ENCODE measurements at regions not wholly inside any gene's neighbourhood (a gene's known extent, or its start where the extent isn't known, plus 50 kb on each side); places are given as distances from the start of the nearest gene placed in this dataset.
A peak's percentile ranks its signal among the peaks of the same experiment; 100 is the strongest.

DNA sequence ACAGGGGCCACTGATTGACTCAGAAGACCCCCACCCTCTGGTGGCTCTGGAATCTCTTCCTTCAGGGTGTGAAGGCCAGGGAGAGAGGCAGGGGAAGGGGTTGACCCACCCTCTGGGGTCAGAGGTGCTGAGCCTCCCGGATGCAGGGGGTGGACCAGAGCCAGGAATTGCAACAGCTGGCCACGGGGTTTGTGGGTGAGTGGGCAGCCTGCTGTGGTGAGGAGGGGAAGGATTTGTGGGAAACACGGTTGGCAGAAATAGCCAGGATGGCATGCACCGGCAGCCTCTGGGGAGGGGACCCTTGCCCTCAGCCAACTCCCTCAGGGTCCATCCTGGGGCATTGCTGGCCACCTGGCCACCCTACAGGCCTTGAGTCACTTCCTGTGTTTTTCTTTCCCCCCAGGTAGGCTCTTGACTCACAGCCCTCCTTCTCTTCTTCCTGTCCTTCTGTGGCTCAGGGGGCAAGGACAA lies 92.8 kb downstream of the MRPL14 start:
- ATAC-seq, result peak in 1 of 2 donors; percentile 27
- Histone ChIP-seq H3K4me3 (no peak overlapping the region), H3K27ac (no peak overlapping the region), H3K36me3 (no peaks in the 10 kb centered on the region), H3K9me3 (no peaks in the 10 kb centered on the region), H3K27me3 (ENCODE audit: low read depth) (no peaks in the 10 kb centered on the region), H3K4me1 (peaks cover 12% of the 10 kb centered on the region)
- DNase-seq, result peak; percentile 42
- TF ChIP-seq, protein P1, sequence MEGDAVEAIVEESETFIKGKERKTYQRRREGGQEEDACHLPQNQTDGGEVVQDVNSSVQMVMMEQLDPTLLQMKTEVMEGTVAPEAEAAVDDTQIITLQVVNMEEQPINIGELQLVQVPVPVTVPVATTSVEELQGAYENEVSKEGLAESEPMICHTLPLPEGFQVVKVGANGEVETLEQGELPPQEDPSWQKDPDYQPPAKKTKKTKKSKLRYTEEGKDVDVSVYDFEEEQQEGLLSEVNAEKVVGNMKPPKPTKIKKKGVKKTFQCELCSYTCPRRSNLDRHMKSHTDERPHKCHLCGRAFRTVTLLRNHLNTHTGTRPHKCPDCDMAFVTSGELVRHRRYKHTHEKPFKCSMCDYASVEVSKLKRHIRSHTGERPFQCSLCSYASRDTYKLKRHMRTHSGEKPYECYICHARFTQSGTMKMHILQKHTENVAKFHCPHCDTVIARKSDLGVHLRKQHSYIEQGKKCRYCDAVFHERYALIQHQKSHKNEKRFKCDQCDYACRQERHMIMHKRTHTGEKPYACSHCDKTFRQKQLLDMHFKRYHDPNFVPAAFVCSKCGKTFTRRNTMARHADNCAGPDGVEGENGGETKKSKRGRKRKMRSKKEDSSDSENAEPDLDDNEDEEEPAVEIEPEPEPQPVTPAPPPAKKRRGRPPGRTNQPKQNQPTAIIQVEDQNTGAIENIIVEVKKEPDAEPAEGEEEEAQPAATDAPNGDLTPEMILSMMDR (IDR thresholded peaks at IDR 0.05), result no peak
- intact Hi-C loops (cut with DNase I), result no loop called here

DNA sequence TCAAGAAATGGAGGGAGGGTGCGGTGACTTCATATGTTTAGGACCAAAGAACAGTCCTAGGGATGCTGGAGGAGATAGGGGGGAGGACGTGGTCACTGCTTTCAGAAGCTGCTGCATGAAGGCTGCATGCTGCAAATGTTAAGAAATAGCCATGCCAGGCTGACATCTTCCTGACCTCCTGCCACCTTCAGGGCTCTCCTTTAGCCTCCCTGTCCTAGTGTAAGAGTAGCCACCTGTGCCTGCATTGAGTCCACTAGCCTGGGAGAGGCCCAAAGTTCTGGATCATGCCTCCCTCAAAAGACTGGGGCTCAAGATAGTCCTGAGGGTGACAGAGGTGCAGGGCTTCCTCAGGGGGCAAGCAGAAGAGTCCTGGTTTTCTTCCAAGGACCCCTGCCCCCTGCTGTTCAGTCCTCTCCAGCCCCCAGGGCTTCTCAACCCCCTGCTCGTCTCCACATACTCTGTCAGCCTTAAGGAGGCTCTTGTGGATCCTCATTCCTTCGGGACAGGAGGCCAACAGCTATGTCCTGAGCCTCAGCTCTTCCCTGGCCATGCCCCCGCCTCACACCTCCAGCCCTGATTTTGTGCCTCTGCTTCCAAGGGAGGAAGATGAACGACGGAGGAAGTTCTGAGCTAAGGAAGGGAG lies 96.3 kb downstream of the MRPL14 start:
- no peak for DNase-seq
- Histone ChIP-seq H3K27ac (no peak overlapping the region), H3K27me3 (ENCODE audit: low read depth) (no peaks in the 10 kb centered on the region), H3K36me3 (no peaks in the 10 kb centered on the region), H3K4me3 (no peak overlapping the region), H3K4me1 (peaks cover 6% of the 10 kb centered on the region), H3K9me3 (no peaks in the 10 kb centered on the region)
- TF ChIP-seq, protein P1 (IDR thresholded peaks at IDR 0.05), result no peak
- no peak for ATAC-seq
- intact Hi-C loops (cut with DNase I), result no loop called here

DNA sequence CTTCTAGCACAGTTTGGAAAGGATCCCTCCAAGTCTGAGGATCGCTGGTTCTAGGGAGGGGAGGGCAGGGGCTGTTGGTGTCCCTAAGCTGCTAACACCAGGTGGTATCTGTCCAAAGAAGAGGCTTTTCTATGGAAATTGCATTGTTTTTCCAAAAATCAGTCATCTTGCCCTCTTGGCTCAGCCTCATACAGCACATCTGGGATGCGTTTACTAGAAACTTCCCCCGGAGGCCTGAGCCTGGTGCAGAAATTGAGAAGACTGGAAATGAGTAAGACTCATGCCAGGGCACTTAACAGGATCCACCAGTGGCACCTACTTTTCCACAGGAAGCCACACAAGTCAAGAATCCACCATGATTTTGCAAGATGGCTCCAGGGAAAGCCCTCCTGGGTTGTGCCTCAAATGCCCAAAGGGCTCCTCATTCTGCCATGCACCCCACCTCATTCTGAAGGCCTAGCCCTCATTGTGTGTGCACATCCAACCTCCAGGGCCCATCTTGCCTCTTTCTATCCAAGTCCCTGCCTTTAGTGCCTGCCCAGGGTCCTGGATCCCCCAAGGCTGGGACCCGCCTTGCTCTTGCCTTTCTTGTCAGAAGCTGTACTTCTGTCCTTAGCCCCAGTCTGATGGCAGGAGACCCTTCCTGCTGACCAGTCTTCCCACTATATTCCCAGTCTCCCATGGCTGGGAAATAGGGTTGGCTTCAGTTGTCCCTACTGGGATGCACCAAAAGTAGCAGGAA lies 97.6 kb downstream of the MRPL14 start:
- no peaks in the 10 kb centered on the region for H3K27me3 ChIP-seq (ENCODE audit: low read depth)
- no peak for ATAC-seq

DNA sequence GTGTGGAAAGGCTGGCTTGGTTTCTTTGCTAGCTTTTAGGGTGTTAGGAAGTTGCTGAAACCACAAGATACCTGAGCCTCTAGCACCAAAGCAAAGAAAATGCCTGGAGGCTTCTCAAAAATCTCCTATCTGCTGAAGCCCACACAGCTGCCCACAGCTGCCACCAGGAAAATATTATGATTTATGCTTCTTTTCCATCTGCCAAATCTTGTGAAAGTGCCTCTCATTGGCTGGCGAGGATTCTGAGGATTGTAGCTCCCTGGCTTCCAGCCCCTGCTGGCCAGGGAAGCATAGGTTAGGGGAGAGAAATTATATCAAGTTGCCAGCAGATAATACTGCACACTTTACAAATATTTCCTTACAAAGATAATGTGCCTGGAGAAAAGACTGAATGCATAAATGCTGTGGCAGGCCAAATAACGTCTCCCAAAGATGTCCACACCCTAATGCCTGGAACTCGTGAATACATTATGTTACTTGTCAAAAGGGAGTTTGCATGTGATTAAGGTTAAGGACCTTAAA lies 98.4 kb downstream of the MRPL14 start:
- intact Hi-C loops (cut with DNase I), result no loop called here
- ATAC-seq (no peak), DNase-seq (no peak)
- TF ChIP-seq, protein P1 (IDR thresholded peaks at IDR 0.05), result no peak
- Histone ChIP-seq H3K4me3 (no peak overlapping the region), H3K27ac (no peak overlapping the region), H3K4me1 (no peaks in the 10 kb centered on the region), H3K9me3 (no peaks in the 10 kb centered on the region), H3K36me3 (no peaks in the 10 kb centered on the region), H3K27me3 (ENCODE audit: low read depth) (no peaks in the 10 kb centered on the region)

More for the DNA sequence above, 97.6 kb downstream of the MRPL14 start:
- Histone ChIP-seq H3K27ac (no peak overlapping the region), H3K4me3 (no peak overlapping the region), H3K36me3 (no peaks in the 10 kb centered on the region), H3K4me1 (peaks cover 6% of the 10 kb centered on the region), H3K9me3 (no peaks in the 10 kb centered on the region)
- intact Hi-C loops (cut with DNase I), result no loop called here
- TF ChIP-seq, protein P1 (IDR thresholded peaks at IDR 0.05), result no peak
- no peak for DNase-seq

DNA sequence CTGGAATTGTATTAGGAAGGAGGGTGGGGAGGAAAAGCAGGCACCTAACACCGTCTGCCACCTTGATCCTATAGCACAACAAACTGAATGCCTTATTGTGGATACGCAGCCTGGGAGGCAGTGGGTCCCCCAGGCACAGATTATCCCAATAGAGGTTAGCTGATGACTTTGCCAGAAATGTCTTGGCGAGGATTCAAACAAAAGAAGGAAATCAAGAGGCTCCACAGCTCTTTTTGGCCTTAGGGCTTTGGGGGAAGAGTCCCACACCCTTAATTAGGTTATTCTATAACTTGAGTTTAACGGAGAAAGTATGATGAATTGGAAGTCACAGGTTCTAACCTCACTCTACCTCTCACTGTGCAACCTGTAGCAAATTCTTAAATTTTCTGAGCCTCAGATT lies 102.0 kb downstream of the MRPL14 start:
- TF ChIP-seq, protein P1 (IDR thresholded peaks at IDR 0.05), result no peak
- no peak overlapping the region for H3K4me3 ChIP-seq
- H3K9me3 ChIP-seq, result no peaks in the 10 kb centered on the region
- no peak overlapping the region for H3K27ac ChIP-seq
- H3K4me1 ChIP-seq, result no peaks in the 10 kb centered on the region
- peak; percentile 9 for DNase-seq
- H3K36me3 ChIP-seq, result no peaks in the 10 kb centered on the region
- intact Hi-C loops (cut with DNase I), result no loop called here
- peaks cover 5% of the 10 kb centered on the region for H3K27me3 ChIP-seq (ENCODE audit: low read depth)
- no peak for ATAC-seq

All from lower lobe of right lung (tissue), 2 donors.